ENCODE measurements at regions not wholly inside any gene's neighbourhood (a gene's known extent, or its start where the extent isn't known, plus 50 kb on each side); places are given as distances from the start of the nearest gene placed in this dataset.

DNA sequence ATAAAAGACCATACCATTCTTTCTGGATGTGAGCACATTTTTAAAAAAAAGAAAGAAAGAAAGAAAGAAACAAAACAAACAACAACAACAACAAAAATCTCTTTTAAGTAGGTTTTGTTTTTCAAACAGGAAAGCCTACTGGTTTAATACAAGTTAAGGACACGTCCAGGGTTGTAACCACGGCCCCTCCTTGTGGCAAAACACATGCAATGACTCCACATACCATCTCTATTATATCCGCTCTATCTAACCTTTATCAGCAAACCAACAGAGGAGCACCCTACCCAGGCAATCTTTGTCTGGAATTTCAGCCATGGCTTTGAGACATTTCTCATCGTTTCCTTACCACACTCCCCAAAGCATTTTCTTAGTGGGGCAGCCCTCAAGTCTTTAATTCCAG is 360.5 kb upstream of the TMPO start:
- no peak for DNase-seq
- Histone ChIP-seq H3K9me3 (no peaks in the 10 kb centered on the region), H3K27me3 (no peaks in the 10 kb centered on the region; the same call in 1 of the 2 replicates), H3K36me3 (no peaks in the 10 kb centered on the region), H3K4me3 (no peak overlapping the region)

DNA sequence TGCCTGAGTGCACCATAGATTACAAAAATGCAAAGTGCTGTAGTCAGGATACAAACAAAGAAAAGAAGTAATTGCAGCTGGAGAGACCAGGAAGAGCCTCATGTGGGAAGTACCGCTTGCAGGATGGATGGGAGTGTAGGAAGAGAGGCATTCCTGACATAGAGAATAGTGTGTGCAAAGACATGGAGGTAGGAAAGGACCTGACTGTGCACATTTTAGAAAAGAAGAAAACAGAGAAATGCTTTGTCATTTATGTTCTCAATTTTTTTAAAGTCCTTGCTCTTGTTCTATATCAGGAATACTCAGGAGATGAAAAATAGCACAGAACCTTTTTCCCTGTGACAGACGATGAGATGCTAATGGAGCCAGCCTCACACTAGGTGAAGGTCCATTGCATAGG is 358.7 kb upstream of the TMPO start:
- Histone ChIP-seq H3K9me3 (no peaks in the 10 kb centered on the region), H3K27me3 (no peaks in the 10 kb centered on the region; the same call in none of the 2 replicates), H3K36me3 (no peaks in the 10 kb centered on the region), H3K4me3 (no peak overlapping the region)
- DNase-seq = no peak

DNA sequence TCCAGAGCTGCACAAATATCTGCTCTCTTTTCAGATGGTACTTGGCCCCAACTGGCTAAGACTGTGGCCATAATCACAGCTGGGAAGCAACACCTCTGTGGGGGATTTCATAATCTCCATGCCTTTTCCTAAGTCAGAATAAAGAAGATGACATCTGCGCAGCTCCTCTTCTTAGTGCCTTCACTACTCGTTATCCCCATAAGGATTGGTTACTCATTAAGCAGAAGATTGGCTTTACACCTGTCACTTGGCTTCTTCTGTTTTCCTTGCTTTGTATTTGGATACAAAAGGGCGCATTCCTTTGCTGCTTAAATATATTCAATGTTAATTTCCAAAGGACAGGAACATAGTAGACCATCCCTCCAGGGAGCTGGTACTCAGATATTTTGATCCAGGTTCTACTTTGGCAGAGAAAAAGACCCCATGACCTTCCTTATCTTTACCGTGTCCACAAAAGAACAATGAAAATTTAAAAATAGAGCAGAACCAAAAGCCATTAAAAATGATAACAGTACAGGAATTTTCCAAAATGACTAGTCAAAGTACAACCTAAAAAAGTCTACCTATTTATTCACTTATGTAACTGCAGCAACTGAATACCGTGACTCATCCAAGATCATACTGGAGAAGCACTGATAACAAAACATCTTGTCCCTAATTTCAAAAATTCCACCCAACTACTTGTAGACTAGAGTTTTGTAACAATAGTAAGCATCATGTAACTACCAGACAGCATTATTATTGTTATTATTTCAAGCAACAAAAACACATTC is 352.3 kb upstream of the TMPO start:
- H3K27me3 ChIP-seq = peaks cover 2% of the 10 kb centered on the region; the same call in 1 of the 2 replicates
- H3K9me3 ChIP-seq = no peaks in the 10 kb centered on the region
- no peak overlapping the region for H3K4me3 ChIP-seq
- no peaks in the 10 kb centered on the region for H3K36me3 ChIP-seq
- no peak for DNase-seq

DNA sequence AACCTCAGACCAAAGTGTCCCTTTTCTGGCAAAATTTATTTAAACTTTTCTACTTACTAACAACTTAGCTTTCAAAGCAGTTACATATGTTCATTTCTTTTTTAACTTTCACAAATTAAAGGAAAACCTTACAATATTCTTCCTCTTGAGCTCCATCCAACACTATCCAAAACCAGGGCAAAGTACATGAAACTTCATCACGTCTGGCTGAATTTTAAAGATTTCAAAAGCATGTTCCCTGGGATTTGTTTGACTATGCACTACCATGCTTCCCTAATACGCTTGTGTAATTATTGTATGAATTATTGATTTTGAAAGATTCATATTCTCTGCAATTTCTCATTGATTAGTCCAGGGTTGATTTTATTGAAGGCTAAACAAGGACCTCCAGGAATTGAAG is 343.1 kb upstream of the TMPO start:
- 0 out of 2 replicates have a peak, but pooled peaks cover 2% of the 10 kb centered on the region for H3K27me3 ChIP-seq
- H3K4me3 ChIP-seq = no peak overlapping the region
- H3K9me3 ChIP-seq = no peaks in the 10 kb centered on the region
- no peaks in the 10 kb centered on the region for H3K36me3 ChIP-seq
- no peak for DNase-seq

DNA sequence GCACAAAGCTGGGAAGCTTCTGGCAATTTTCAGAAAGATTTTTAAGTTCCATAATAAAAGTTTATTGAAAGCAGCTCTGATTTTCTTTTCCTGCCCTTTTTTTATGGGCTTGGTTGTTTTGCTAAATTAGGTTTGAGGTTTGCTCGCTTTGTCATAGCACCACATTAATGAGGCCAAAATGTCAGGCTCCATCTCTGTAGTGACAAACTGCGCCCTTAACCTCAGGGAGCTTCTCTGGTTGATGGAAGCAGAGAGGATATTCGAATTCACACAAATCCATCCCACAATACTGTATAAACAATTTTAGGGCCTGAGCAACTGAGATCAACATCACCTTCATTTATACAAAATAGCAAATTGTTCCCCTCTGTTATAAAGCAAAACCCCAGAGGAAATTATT is 342.6 kb upstream of the TMPO start:
- H3K4me3 ChIP-seq = no peak overlapping the region
- H3K27me3 ChIP-seq = no peaks in the 10 kb centered on the region
- H3K36me3 ChIP-seq = no peaks in the 10 kb centered on the region
- H3K9me3 ChIP-seq = no peaks in the 10 kb centered on the region
- DNase-seq = no peak

DNA sequence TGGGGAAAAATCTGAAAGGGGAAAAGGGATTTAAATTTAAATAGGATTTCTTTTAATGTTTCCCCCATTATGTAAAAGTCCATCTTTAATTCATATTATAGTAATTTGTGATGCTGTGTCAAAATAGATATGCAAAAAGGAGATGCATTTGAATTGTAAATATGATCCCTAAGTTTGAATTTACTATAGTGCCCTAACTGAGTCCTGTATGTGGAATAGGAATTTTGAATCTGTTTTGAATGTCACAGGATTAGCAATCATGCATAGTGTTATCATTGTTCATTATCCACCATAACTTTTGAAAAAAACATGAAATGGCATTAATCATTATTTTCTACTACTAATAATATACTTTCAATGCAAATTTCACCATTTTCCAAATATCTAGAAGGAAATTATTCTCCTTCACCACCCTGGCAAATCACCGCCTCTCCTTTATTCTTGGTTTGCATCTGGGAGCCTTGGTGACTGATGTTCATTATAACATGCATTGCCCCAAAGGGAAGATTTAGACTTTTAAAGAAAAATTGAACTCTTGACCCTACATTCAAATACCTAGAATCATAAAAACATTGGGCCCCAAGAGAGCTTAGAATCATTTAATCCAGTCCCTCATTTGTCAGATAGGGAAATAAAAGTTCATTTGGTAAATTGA is 341.5 kb upstream of the TMPO start:
- DNase-seq = no peak
- no peaks in the 10 kb centered on the region for H3K9me3 ChIP-seq
- H3K36me3 ChIP-seq = no peaks in the 10 kb centered on the region
- no peak overlapping the region for H3K4me3 ChIP-seq
- H3K27me3 ChIP-seq = no peaks in the 10 kb centered on the region

DNA sequence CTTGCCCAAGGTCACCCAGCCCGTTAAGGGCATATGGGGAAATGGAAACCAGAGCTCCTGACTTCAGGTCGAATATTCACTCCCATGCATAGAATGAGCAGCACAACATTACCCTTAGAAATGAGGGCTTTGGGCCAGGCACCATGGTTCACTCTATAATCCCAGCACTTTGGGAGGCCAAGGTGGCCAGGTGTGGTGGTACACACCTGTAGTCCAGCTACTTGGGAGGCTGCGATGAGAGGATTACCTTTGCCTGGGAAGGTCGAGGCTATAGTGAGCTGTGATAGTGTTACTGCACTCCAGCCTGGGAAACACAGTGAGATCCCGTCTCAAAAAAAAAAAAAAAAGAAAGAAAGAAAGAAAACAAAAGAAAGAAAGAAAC is 341.0 kb upstream of the TMPO start:
- Histone ChIP-seq H3K27me3 (no peaks in the 10 kb centered on the region), H3K4me3 (no peak overlapping the region), H3K36me3 (no peaks in the 10 kb centered on the region), H3K9me3 (no peaks in the 10 kb centered on the region)
- DNase-seq = no peak

DNA sequence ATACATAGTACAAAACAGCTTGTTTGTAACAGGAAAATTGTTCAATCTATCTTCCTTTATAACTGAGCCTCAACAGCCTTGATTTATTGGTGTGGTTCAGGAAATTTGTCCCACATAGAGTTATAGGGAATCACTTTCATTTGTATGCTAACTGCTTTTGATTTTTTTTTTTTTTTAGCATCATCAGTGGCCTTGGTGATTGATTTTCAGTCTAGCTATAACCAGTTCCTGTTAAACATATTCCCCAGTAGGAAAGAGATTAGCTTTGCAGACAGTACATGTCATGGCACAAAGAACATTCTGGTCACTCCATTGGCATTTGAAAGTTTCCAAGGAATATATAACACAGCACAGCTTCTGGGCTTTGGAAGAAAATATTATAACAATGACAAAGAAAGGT is 337.3 kb upstream of the TMPO start:
- Histone ChIP-seq H3K4me3 (no peak overlapping the region), H3K9me3 (no peaks in the 10 kb centered on the region), H3K36me3 (no peaks in the 10 kb centered on the region), H3K27me3 (no peaks in the 10 kb centered on the region; the same call in 1 of the 2 replicates)
- DNase-seq = no peak

DNA sequence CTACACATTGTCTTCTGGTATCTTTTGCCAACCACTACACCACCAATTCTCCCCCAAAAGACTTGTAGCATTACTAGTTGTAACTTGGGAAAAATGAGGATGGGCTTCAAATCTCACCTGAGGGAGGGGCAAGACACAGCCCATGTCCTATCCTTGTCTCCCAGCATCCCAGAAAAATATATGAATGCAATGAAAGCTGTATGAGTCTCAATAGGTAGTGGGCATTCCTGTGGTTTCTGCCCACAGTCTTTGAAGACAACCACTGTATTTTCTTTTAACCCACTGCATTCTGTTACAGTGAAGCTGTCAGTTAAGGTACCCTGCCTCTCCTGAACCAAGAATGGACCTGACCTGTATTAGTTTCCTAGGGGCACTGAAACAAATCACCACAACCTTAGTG is 336.2 kb upstream of the TMPO start:
- Histone ChIP-seq H3K9me3 (no peaks in the 10 kb centered on the region), H3K27me3 (no peaks in the 10 kb centered on the region; the same call in 1 of the 2 replicates), H3K36me3 (no peaks in the 10 kb centered on the region), H3K4me3 (no peak overlapping the region)
- no peak for DNase-seq

DNA sequence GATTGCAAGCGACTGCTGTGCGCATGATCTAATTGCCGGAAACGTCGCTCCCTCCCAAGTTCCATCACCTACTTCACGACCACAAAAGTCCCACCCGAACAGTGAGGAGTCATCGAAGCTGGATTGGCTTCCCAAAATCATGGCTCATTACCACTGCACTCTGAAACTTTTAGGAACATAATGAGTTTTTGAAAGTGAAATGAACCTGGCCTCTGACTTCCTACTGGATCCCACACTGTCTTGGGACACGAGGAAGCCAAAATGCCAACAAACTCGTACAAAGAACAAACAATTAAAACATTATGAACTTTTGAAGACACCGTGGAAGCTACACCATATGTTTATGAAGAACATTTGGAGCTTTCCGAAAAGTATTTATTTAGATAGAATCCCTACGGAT is 334.8 kb upstream of the TMPO start:
- Histone ChIP-seq H3K36me3 (no peaks in the 10 kb centered on the region), H3K9me3 (no peaks in the 10 kb centered on the region), H3K4me3 (no peak overlapping the region), H3K27me3 (no peaks in the 10 kb centered on the region; the same call in 1 of the 2 replicates)
- no peak for DNase-seq

DNA sequence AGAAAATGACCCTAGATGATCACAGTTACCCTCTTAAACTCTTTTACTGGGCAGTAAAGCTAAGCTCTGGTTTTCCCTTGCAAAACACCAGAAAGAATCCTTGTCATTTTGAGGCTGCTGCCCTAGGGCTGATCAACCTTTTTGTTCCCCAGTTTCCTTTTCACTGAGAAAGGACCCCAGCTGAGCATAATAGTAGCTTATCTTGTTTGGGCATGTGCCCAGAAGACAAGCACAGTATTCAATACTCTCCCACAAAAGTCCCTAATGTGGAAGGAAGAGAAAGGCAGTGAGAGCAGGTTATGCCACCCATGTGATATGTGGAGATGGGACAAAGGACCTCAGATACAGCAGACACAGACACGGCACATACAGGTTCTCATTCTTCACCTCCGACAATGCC is 332.6 kb upstream of the TMPO start:
- no peaks in the 10 kb centered on the region; the same call in 1 of the 2 replicates for H3K27me3 ChIP-seq
- DNase-seq = no peak
- no peaks in the 10 kb centered on the region for H3K36me3 ChIP-seq
- no peak overlapping the region for H3K4me3 ChIP-seq
- no peaks in the 10 kb centered on the region for H3K9me3 ChIP-seq

DNA sequence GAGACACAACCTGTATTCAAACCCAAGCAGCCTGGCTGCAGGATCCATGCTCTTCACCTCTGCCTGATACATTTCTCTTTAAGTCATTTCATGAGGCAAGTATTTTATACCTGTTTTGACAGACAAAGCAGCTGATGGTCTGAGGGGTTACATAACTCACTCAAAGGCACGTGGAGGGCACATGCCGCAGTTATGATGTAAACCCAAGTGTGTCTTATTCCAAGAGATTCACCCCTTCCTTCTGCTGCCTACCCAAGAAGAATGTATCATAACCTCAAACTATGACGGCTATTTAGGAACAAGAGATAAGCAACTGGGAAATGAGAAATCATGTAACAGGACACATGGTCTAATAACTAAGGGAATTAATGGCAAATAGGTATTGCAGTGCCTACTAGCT is 329.8 kb upstream of the TMPO start:
- DNase-seq = no peak
- no peak overlapping the region for H3K4me3 ChIP-seq
- H3K9me3 ChIP-seq = no peaks in the 10 kb centered on the region
- H3K27me3 ChIP-seq = no peaks in the 10 kb centered on the region; the same call in 1 of the 2 replicates
- H3K36me3 ChIP-seq = no peaks in the 10 kb centered on the region

DNA sequence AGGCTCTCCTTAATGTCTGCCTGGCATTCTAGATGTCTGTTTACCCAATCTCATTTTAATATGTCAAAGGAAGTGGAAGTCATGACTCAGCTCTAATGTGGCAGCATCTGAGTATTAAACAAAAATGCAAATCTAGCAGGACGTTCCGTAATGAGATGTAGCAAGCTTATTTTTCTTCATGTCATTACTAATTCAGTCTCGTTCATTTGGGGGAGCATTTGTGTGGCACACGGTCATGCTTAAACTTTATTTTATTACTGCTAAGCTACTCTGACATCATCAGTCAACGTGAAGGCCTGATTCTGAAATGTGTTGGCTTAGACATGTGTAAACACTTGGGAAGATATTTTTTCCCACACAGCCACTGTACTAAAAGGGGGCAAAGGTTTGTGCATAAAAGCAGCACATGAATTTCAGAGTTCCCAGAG is 326.7 kb upstream of the TMPO start:
- DNase-seq = no peak
- Histone ChIP-seq H3K9me3 (no peaks in the 10 kb centered on the region), H3K4me3 (no peak overlapping the region), H3K36me3 (no peaks in the 10 kb centered on the region), H3K27me3 (no peaks in the 10 kb centered on the region)

DNA sequence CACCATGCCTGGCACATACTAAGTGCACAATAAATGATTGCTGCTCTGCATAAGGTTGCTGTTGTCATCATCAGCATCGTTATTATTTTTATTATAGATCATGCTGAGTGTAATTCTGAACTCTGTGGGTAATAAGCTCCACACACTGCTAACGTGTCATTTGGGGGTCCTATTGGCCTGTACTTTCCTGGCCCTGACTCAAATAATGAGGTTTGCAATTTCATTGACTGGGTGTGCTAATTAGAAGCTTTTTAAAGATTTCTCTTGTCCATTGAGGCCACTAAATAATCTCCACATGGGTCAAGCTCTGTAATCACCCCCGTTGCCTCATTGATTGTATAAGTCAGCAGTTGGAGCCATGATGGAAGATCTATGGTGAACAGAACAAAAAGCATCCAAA is 320.8 kb upstream of the TMPO start:
- no peaks in the 10 kb centered on the region for H3K9me3 ChIP-seq
- no peak for DNase-seq

DNA sequence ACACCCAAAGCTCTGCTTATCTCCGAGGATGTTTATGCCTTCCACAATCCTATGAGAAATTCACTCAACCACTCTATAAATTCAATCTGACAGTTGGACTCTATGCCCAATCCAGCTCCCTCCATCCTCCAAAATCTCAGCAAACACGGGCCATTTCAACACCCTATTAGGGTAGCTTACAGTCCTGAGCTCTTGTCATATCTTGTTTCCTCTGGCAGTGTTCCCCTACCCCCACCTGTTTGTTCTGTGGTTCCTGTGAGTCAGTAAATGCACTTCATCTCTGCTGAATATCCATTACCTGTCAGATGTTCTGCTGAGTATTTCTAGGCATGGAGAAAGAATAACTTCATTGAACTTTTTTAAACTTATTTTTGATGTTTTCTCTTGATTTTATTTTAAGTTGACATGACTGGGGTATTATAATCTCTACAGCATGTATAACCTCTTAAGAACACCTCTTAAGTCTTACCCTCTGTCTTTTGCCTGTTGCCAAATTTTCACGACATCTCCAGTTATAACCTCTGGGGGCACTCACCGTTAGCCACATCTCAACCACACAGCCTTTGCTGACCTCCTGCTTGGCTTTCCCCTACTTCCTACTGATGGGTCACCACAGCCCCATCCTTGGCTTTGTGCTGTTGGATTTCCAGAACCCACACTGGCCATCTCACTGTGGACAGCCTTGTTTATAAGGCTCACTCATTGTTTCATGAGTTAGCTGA is 317.0 kb upstream of the TMPO start:
- no peak for DNase-seq
- H3K9me3 ChIP-seq = no peaks in the 10 kb centered on the region

More for the DNA sequence above, 320.8 kb upstream of the TMPO start:
- H3K27me3 ChIP-seq = no peaks in the 10 kb centered on the region
- no peak overlapping the region for H3K4me3 ChIP-seq
- no peaks in the 10 kb centered on the region for H3K36me3 ChIP-seq

DNA sequence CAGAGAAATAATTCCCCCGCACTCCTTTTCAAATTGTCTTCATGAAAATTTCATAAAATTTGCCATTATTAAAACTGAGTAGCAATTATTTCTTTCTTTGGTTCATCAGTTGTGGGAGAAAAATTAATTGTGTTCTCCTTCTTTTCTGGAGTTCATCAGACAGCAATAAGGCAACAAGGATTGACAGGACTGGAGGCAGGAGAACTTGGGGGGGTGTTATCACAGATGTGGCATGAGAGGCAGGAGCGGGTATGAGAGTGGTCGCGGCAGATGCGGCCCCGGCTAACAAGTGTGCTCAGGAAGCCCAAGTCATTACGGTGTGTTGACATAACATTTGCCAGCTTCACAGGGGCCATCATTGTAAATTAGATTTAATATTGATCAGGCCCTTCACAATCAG is 306.6 kb upstream of the TMPO start:
- H3K27me3 ChIP-seq = no peaks in the 10 kb centered on the region
- H3K36me3 ChIP-seq = no peaks in the 10 kb centered on the region

More for the DNA sequence above, 317.0 kb upstream of the TMPO start:
- no peaks in the 10 kb centered on the region for H3K36me3 ChIP-seq
- H3K4me3 ChIP-seq = no peak overlapping the region
- peaks cover 2% of the 10 kb centered on the region for H3K27me3 ChIP-seq

DNA sequence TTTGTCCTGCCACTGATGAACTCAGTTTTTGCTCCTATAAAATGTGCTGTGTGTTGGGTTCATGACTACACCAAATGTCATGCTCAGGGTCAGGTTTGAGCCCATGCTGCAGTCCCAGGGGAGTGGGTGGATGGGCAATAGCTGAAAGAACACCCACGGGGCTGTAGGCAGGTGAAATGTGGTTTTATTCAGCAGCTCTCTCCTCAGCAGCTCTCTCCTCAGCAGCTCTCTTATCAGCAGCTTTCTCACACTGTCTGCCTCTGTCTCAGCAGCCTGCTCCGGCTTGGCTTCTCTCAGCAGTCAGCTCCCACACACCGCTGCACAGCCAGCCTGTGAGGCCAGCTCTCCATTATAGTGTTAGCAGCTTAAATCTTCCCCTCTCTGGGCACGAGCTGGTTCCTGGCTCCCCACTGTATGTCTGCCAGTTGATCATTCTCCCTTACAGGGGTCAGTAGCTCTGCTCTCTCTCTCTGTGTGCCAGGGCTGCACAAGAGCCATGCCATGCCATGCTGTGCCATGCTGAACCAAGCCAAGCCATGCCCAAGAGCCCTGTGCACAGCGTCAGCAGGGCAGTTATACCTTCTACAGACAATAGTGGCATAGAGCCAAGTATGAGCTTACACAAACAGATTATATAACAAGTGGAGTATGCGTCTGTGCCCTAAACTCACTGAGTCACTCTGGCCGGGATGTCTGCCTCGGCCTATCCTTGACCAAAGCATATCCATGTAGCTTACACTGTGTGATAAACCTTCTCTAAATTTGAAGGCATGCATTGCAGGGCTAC is 303.3 kb upstream of the TMPO start:
- H3K9me3 ChIP-seq = no peaks in the 10 kb centered on the region
- peak; percentile 87 for DNase-seq
- H3K36me3 ChIP-seq = no peaks in the 10 kb centered on the region
- H3K27me3 ChIP-seq = no peaks in the 10 kb centered on the region
- H3K4me3 ChIP-seq = no peak overlapping the region

More for the DNA sequence above, 306.6 kb upstream of the TMPO start:
- Histone ChIP-seq H3K4me3 (no peak overlapping the region), H3K9me3 (no peaks in the 10 kb centered on the region)
- no peak for DNase-seq
